Mononuclear cell (primary cell): ENCODE measurements at regions not wholly inside any gene's neighbourhood (a gene's known extent, or its start where the extent isn't known, plus 50 kb on each side); places are given as distances from the start of the nearest gene placed in this dataset.

Experiments
- H3K27me3 ChIP-seq: 2 replicates; pipeline ENCODE4 v1.6.0; 2011; ENCODE audit warnings: low read length, control low read depth; ENCODE audit not compliant: insufficient read depth
- H3K4me1 ChIP-seq: 2 replicates; pipeline ENCODE4 v1.5.1; 2011; ENCODE audit warnings: mild to moderate bottlenecking, low read length, control low read depth; ENCODE audit not compliant: insufficient read depth
- H3K4me3 ChIP-seq: 2 replicates; pipeline ENCODE4 v1.5.1; 2011; ENCODE audit warnings: mild to moderate bottlenecking, low read length, moderate library complexity
- H3K9me3 ChIP-seq: 2 replicates; pipeline ENCODE4 v1.5.1; 2011; ENCODE audit warnings: low read depth, mild to moderate bottlenecking, control low read depth, low read length

DNA sequence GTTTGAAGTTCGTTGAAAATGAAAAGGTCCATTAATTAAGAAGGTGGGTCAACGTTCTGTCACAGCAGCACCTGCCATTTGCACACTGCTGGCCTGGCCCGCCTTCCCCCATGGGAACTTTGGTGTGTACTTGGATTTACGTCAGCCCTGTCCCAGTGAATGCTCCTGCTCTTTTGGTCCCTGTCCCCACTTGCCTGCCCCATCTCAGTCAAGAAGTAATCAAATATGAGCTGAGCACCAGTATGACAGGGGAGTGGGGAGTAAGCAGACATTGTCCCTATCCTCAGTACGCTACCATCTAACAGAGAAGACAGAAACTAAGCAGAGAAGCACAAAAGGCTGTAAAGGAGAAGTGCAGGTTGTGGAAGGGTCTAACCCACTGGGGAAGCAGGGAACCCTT lies 65.1 kb downstream of the SLC4A3 start:
- Histone ChIP-seq H3K27me3 (peaks cover 6% of the 10 kb centered on the region), H3K9me3 (no peaks in the 10 kb centered on the region), H3K4me1 (no peaks in the 10 kb centered on the region), H3K4me3 (no peak overlapping the region)

DNA sequence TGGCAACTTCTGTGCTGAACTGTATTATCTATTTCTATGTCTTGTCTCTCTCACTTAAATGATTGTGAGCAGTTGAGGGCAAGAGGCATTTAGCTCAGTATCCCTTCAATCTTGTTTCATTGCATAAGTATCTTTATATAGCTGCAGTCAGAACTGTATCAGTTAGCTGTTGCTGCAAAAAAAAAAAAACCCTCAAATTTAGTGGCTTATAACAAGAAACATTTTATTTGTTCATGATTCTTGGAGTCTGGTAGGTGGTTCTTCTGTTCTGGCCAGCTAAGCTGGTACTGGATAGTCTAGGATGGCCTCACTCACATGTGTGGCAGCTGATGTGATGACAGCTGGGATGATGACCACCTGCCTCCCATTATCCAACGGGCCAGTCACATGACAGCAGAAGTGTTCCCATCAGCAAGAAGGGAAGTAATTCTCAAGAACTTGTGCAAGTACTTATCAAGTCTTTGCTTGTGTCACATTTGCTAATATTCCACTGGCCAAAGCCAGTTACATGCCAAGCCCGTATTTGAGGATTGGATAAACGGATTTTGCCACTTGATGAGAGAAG lies 67.8 kb downstream of the SLC4A3 start:
- Histone ChIP-seq H3K9me3 (no peaks in the 10 kb centered on the region), H3K4me1 (no peaks in the 10 kb centered on the region), H3K4me3 (no peak overlapping the region), H3K27me3 (peaks cover 13% of the 10 kb centered on the region)

DNA sequence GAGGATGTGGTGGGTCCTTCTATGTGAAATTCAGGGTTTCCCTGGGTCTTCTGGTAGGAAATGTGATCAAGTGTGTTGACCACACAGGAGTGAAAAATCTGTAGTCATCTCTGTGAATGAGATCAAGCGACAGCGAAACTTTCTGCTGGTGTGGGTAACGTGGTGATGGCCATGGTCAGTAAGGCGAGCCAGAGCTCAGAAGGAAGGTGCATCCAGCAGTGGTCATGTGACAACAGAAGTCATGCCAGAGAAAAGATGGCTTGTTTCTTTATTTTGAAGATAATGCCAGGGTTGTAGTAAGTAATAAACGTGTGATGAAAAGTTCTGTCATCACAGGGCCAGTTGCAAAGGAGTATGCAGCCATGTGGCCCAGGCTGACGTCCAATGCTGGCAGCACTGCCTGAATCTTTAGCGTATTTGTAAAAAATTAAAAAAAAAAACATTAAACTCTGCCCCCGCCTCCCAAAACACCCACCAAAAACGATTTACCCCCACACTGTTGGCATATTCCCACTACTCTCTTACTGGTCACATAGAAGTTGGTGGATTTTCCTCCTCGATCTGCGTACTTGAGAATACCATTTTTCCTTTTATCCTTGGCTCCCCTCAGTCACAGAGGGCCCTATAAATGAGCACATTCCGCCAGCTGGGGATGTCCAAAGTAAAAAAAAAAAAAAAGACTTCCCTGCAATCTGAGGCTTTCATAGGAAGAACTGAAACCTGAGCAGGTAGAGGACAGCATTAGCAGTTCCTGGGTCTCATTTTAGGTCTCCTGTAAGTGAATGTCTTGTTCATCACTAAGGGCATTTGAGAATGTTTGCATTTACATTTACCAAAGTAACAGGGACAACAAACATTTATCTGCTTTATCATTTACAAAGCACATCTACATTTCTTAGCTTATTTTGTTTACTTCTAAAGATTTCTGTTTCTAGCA lies 70.6 kb downstream of the SLC4A3 start:
- Histone ChIP-seq H3K27me3 (peaks cover 13% of the 10 kb centered on the region), H3K9me3 (no peaks in the 10 kb centered on the region), H3K4me1 (no peaks in the 10 kb centered on the region), H3K4me3 (no peak overlapping the region)

DNA sequence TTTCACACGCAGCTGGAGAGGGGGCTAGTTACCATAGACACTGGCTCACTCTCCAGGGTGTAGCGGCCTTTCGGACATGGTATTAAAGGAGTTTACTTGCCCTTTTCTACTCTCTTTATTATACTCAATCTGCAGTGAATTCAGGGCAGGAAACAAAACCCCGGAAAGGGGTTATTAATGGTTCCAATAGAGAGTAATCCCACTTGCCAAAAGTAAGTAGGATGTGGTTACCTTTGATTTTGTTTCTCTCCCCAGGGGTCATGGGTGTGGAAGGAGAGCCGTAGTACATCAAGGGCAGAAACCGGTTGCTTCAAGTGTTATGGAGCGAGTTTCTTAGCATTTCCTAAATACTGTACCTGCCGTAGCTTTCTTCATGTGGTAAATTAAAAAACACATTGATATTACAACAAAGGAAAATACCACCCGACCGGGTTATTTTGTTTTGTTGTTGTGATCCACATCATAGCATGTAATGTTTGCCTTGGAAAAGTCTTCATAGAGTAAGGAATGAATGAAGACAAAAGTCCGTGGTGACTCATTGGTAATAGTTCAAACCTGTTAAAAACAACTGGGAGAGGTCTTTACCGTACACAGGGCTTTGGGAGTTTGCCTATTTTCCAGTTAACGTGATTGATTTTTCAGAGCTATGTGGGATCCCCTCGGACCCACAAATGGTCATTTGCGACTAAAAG lies 71.5 kb downstream of the SLC4A3 start:
- no peak overlapping the region for H3K4me3 ChIP-seq
- peaks cover 13% of the 10 kb centered on the region for H3K27me3 ChIP-seq
- H3K4me1 ChIP-seq: no peaks in the 10 kb centered on the region
- H3K9me3 ChIP-seq: no peaks in the 10 kb centered on the region

DNA sequence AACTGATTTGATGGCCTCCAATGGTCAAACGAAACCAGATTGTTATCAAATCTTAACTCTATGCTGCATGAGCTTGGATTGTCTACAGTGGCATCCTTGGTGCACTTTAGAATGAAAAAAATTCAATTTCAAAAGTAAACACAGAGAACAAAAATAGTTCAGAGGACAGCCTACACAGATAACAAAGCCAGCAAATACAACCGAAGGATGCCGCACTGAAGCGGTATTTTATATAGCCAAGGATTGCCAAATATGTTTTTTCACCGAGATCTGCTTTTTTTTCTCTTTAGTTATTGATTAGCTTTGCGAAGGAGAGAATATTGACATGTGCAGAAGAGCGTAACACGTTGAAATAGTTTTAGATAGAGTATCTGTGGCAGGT lies 72.0 kb downstream of the SLC4A3 start:
- H3K9me3 ChIP-seq: no peaks in the 10 kb centered on the region
- H3K4me3 ChIP-seq: no peak overlapping the region
- H3K27me3 ChIP-seq: peaks cover 13% of the 10 kb centered on the region
- no peaks in the 10 kb centered on the region for H3K4me1 ChIP-seq

DNA sequence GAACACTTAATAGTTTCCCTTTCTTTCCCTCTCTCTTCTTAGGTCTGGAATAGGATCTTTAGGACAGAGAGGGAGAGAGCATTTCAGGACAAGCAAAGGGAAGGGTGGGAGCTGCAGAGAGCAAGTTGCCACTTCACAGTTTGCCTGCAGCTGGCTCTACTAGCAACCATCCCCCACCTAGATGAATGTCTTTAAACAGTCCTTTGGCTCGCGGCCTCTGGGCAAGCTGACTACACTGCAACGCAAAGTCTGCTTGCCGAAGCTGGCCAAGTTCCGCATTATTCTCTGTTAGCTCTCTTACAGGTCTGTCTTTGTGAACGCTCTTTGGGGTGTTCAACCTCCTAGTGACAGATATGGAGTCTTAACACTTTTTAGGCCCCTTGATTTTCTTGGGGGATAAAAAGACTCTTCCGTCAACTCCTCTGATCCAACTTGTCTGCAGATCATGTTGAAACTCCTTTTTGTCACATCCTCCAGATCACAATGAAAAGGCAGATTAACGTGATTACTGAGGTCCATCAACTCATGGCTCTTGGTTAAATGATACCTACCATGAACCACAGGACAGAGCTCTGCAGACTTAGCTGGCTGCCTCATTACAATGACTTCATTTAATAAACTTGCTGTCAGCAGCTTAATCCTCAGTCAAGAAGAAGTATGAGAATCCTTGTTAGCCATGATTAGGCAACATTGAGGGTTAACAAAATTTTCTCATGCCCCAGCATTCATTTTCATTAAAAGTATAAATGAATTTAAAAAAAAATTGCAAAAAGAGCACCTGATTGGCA lies 74.6 kb downstream of the SLC4A3 start:
- no peak overlapping the region for H3K4me3 ChIP-seq
- H3K9me3 ChIP-seq: no peaks in the 10 kb centered on the region
- H3K27me3 ChIP-seq: peaks cover 8% of the 10 kb centered on the region
- H3K4me1 ChIP-seq: no peaks in the 10 kb centered on the region

DNA sequence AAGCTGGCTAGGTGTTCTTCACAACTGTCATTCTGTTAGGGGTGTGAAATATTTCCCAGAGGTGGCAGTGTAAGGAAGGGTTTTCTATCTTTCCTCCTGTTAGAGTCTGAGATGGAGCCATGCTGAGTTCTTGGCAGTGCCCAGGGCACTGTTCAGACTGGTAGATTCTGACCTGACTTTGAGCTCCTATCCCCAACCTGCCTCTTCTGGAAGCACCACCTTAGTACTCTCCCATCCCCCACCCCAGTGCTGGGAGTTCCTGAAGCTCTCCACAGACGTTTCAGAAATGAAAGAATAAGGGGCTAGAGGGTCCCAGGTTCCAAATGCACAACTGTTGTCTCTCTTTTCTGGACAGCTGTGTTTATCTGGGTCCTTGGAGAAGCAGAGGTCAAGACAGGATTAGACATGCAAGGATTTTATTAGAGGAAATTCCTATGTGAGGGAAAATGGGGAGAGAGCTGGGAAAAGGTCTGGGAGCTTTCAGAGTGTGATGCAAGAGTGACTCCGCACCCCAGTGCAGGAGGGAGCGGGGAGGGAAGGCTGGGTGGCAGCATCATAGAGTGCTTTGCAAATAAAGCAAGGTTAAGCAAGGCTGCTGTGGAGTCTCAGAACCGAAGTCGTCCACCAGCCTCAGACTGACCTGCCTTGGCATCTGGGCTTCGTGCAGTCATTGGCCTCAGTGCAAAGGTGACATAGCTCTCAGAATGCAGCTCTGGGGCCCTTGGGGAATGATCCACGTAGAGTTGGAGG lies 75.5 kb downstream of the SLC4A3 start:
- H3K4me3 ChIP-seq: no peak overlapping the region
- H3K9me3 ChIP-seq: no peaks in the 10 kb centered on the region
- peaks cover 5% of the 10 kb centered on the region for H3K27me3 ChIP-seq
- H3K4me1 ChIP-seq: no peaks in the 10 kb centered on the region

DNA sequence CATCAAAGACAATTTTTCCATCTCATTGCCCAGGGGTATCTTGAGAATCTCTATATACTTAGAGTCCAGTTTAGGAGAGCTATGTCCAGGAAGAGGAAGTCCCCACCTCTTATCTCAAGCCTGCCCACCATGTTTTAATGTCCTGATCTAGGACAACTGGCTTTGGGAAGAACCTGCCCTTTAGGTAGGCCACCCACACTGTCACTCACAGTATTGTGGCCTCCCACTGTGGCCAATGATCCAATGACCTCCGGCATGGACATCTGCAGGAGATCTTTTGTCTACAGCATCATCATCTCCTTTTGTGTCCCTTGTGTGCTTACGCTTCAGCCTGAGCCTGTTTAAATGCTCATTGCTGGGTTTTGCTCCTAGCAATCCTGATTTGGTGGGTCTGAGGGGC lies 77.4 kb downstream of the SLC4A3 start:
- Histone ChIP-seq H3K4me1 (no peaks in the 10 kb centered on the region), H3K4me3 (no peak overlapping the region), H3K9me3 (no peaks in the 10 kb centered on the region), H3K27me3 (no peaks in the 10 kb centered on the region)

DNA sequence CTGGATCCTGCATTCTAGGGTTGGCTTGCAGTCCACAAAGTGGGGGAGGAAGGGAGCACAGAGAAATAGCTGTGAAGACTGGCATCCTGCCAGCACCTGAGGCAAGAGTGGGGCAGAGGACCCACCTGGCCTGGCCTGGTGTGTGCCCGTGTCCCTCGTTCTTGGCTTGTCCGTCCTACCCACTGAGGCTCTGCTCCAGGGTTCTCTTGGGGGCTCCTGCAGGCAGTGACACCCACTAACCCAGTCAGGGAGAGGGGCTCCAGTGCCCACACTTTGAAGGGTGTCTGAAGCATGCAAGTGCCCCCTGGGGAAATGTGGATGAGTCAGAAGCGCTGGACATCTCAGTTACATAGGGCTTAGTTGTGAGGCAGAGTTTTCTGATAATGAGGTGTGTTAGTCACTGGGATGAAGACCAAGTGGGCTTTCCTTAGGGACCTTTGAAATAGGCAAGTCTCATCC lies 79.4 kb downstream of the SLC4A3 start:
- H3K4me3 ChIP-seq: no peak overlapping the region
- H3K4me1 ChIP-seq: no peaks in the 10 kb centered on the region
- H3K9me3 ChIP-seq: no peaks in the 10 kb centered on the region
- H3K27me3 ChIP-seq: peaks cover 3% of the 10 kb centered on the region

DNA sequence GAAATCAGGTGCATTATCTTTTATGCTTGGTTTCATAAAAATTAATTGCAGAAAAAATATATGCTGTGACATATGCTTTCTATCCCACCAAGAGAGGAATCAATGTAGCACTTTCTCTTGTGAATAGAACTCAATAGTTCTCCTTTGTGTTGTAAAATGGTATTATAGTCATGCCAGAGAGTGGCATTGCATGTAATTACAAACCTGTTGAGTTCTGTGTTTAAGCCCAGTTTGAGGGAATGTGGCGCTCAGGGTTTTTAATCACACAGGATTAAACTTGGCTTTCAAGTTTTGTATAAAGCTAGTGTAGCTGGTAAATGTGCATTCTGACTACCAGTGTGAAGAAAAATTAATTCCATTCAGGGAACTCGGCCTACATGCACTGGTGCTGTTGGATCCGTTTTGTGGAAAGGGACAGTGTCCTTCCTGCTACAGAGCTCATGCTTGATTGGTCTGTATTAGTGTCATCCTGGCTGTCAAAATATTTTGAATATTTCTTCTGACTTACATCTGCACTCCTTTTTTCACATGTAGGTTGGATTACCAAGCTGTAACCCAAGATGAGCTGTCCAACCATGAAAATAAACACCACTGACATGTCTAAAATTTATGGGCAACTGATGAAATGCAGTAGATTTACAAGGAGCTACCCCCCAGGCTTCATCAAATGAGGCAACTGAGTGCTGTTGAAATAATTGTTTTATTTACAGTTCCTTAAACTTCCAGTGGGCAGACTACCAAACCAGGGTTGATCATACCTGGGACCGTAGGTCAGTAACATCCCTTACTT lies 80.3 kb downstream of the SLC4A3 start:
- no peaks in the 10 kb centered on the region for H3K4me1 ChIP-seq
- H3K4me3 ChIP-seq: no peak overlapping the region
- no peaks in the 10 kb centered on the region for H3K9me3 ChIP-seq
- H3K27me3 ChIP-seq: peaks cover 3% of the 10 kb centered on the region

DNA sequence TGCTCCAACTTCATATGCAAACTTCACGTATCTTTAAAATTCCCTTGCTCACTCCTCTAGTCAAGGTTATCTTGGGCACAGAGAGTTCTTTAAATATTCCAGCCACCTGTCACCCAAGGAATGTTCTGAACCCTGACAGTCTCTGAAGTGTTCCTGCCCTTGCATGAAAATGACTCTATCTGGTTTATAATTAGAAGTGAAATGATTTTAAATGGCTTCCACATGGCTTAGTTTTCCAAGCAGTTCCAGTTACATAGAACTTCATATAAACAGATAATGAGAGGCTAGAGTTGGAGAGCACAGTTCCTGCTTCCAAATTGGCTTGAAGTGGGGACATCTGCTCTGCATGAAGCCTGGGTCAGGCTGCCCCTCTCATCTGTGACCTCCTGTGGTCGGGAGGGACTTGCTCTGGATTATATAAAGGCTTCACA lies 81.9 kb downstream of the SLC4A3 start:
- Histone ChIP-seq H3K4me3 (no peak overlapping the region), H3K9me3 (no peaks in the 10 kb centered on the region), H3K27me3 (peaks cover 3% of the 10 kb centered on the region), H3K4me1 (no peaks in the 10 kb centered on the region)

DNA sequence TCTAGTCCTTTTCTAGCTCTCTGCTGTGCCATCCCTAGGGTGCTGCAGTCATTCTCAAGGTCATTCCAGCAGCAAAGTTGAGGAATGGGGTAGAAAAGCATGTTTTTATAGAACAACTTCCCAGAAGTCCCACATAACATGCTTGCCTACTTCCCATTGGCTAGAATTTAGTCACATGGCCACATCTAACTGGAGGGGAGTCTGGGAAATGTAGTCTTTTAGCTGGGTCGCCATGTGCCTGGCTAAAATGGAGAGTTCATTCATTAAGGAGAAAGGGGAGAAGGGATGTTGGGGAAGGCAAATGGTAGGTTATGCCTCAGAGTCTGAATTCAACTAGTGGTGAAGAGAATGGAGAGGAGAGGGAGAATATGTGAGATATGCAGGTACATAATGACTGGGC lies 85.7 kb downstream of the SLC4A3 start:
- Histone ChIP-seq H3K9me3 (no peaks in the 10 kb centered on the region), H3K4me1 (peaks cover 4% of the 10 kb centered on the region), H3K4me3 (no peak overlapping the region), H3K27me3 (peaks cover 3% of the 10 kb centered on the region)

DNA sequence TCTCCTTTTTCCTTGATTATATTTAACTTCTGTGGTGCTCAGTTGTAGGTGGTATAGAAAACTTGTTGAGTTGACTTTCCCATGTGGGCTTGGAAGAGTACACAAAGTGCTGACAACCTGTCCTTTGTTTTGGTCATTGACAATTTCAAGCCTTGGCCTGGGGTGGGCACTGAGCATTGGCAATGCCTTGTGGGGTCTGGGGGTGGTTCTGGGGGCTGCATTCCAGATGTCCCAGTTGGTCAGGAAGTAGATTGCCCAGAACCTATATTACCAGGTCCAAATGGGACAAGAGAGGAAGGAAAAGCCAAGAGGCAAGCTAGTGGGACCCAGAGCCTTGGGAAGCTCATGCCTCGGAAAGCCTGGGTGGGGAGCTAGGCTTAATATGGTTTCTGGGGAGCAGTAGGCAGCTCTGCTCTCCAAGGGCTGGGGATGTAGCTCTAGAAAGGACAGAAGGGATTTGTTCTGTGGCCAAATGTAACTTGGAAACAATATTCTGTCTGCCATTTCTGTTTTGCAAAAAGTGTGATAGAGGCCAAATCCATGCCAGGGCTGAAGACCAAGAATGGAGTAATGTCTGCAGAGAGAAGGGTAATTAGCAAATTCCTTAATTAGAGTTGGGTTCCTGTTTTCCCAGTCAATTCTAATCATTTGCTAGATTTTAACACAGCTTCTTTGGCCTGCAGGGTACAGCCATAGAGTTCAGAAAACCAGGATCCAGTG lies 87.4 kb downstream of the SLC4A3 start:
- H3K4me1 ChIP-seq: peaks cover 5% of the 10 kb centered on the region
- no peaks in the 10 kb centered on the region for H3K9me3 ChIP-seq
- no peak overlapping the region for H3K4me3 ChIP-seq
- H3K27me3 ChIP-seq: peaks cover 3% of the 10 kb centered on the region
